Loucy (cell line): ENCODE measurements at regions not wholly inside any gene's neighbourhood (a gene's known extent, or its start where the extent isn't known, plus 50 kb on each side); places are given as distances from the start of the nearest gene placed in this dataset.

ENCODE experiments used
- H2AFZ ChIP-seq: fragments of 200-600 bp; sonication (generic); 2 replicates; pipeline ENCODE4 v1.6.0; 2016; ENCODE audit warnings: antibody characterized with exemption, mild to moderate bottlenecking, low read length, moderate library complexity
- H3F3A ChIP-seq: fragments of 200-600 bp; 2 replicates; pipeline ENCODE4 v1.6.0; 2016; ENCODE audit warnings: antibody characterized with exemption, low read depth, mild to moderate bottlenecking
- H3K27me3 ChIP-seq: fragments of 200-600 bp; sonication (generic); 2 replicates; pipeline ENCODE4 v1.6.1; 2014; ENCODE audit warnings: low read length, mild to moderate bottlenecking; ENCODE audit not compliant: insufficient read depth, poor library complexity, severe bottlenecking
- H3K36me3 ChIP-seq: fragments of 200-600 bp; sonication (generic); 2 replicates; pipeline ENCODE4 v1.6.1; 2016; ENCODE audit warnings: low read length; ENCODE audit not compliant: insufficient read depth
- H3K4me1 ChIP-seq: fragments of 200-600 bp; sonication (generic); 2 replicates; pipeline ENCODE4 v1.5.1; 2014; ENCODE audit warnings: low read length, mild to moderate bottlenecking; ENCODE audit not compliant: insufficient read depth, poor library complexity, severe bottlenecking
- H3K4me2 ChIP-seq: fragments of 200-600 bp; sonication (generic); 2 replicates; pipeline ENCODE4 v1.6.0; 2014; ENCODE audit warnings: antibody characterized with exemption, low read length, low read depth, mild to moderate bottlenecking; ENCODE audit not compliant: poor library complexity, severe bottlenecking
- H3K4me3 ChIP-seq: fragments of 200-600 bp; sonication (generic); 2 replicates; pipeline ENCODE4 v1.5.1; 2014; ENCODE audit warnings: low read length, mild to moderate bottlenecking, mixed read lengths; ENCODE audit not compliant: poor library complexity, severe bottlenecking
- H3K79me2 ChIP-seq: fragments of 200-600 bp; sonication (generic); 2 replicates; pipeline ENCODE4 v1.6.1; 2014; ENCODE audit warnings: low read length; ENCODE audit not compliant: insufficient read depth
- H3K9ac ChIP-seq: fragments of 200-600 bp; sonication (generic); 2 replicates; pipeline ENCODE4 v1.6.0; 2014; ENCODE audit warnings: mild to moderate bottlenecking, low read depth, low read length, moderate library complexity; ENCODE audit not compliant: poor library complexity, severe bottlenecking
- H3K9me2 ChIP-seq: fragments of 200-600 bp; sonication (generic); replicated peaks from 2 replicates; pipeline ENCODE4 v1.6.1; 2016; ENCODE audit warnings: low read depth, low read length, mixed read lengths
- H3K9me3 ChIP-seq: fragments of 200-600 bp; sonication (generic); 2 replicates; pipeline ENCODE4 v1.6.1; 2014; ENCODE audit warnings: mild to moderate bottlenecking, antibody characterized with exemption, low read length, low read depth; ENCODE audit not compliant: insufficient read depth
- H4K20me1 ChIP-seq: fragments of 200-600 bp; sonication (generic); 2 replicates; pipeline ENCODE4 v1.6.0; 2014; ENCODE audit warnings: antibody characterized with exemption, low read length, mild to moderate bottlenecking; ENCODE audit not compliant: insufficient read depth, poor library complexity, severe bottlenecking
- EZH2phosphoT487 ChIP-seq: fragments of 200-600 bp; IDR thresholded peaks from 2 replicates; pipeline ENCODE4 v1.6.1; 2018; ENCODE audit warnings: antibody characterized with exemption, mild to moderate bottlenecking, moderate library complexity, borderline replicate concordance
- TF ChIP-seq, protein P1 (sequence below): fragments of 200-600 bp; sonication (generic); conservative IDR thresholded peaks from 2 replicates; pipeline ENCODE4 v1.5.1; 2014; ENCODE audit warnings: mild to moderate bottlenecking, antibody characterized with exemption, low read length

DNA sequence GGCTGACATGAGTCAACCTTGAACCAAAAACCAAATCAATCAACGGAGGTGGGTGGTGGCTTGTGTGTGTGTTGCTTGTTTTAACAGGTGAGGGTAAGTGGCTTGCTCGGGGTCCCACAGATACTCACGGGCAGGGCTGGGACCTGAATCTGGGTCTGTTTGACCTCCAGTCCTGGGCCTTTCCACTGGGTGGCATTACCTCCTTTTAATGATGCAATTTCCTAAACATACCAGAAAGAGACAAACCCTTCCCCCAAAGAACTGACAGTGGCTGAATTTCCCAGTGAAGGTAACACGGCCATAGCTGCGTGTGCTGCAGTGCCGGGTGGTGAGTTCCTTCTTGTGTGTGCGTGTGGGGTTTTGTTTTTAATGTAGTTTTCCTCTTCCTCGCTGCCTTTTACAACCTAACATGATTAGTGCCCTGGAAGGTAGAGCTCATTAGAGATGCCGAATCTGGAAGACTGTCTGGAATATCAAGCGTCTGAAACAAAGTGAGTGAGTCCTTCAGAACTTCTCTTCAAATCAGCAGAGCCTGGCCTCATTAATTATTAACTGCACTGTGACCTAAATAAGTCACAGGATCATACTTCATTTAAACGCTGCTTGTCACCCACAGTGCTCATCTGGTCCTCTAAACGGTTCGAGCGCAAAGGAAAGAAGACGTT, 166.1 kb upstream of the TCERG1L start:
- no peak overlapping the region for H2AFZ ChIP-seq
- no peaks in the 10 kb centered on the region for H3K9me2 ChIP-seq
- H3F3A ChIP-seq, result no peaks in the 10 kb centered on the region
- H3K9me3 ChIP-seq, result peaks cover 12% of the 10 kb centered on the region; the same call in 1 of the 2 replicates
- TF ChIP-seq, protein P1, sequence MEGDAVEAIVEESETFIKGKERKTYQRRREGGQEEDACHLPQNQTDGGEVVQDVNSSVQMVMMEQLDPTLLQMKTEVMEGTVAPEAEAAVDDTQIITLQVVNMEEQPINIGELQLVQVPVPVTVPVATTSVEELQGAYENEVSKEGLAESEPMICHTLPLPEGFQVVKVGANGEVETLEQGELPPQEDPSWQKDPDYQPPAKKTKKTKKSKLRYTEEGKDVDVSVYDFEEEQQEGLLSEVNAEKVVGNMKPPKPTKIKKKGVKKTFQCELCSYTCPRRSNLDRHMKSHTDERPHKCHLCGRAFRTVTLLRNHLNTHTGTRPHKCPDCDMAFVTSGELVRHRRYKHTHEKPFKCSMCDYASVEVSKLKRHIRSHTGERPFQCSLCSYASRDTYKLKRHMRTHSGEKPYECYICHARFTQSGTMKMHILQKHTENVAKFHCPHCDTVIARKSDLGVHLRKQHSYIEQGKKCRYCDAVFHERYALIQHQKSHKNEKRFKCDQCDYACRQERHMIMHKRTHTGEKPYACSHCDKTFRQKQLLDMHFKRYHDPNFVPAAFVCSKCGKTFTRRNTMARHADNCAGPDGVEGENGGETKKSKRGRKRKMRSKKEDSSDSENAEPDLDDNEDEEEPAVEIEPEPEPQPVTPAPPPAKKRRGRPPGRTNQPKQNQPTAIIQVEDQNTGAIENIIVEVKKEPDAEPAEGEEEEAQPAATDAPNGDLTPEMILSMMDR, result no peak
- TF ChIP-seq EZH2phosphoT487, result no peak
- no peaks in the 10 kb centered on the region for H4K20me1 ChIP-seq
- H3K9ac ChIP-seq, result no peak overlapping the region
- H3K79me2 ChIP-seq, result no peaks in the 10 kb centered on the region
- H3K36me3 ChIP-seq, result no peaks in the 10 kb centered on the region
- no peak overlapping the region for H3K4me2 ChIP-seq
- no peak overlapping the region for H3K4me3 ChIP-seq
- no peaks in the 10 kb centered on the region for H3K27me3 ChIP-seq
- no peaks in the 10 kb centered on the region for H3K4me1 ChIP-seq

DNA sequence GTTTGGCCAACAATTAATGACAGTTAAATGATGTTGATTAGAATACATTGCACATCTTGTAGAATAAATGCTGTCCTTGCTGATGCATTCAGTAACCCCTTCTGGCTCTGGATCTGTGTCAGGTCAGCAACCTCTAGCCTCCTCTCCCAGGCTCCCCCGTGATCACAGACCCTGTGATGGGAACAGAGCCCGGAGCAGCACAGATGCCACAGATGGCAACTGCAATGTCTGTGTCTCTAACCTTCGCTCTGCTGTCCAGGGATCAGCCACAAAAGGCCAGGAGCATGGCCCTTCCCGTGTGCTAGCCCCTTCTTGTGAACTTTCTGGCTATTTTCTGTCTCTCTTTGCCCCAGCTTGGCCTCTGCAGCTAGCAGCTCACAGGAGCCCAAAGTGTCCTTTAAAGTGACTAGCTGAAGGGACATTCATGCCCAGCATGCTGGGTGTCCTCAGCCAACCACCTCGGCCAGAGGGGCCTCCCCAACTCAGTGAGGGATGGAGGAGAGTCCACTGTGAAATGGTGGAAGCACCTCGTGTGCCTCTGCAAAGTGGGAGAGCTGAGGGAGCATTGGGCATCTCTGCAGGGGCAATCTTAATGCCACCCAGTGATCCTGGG, 167.0 kb upstream of the TCERG1L start:
- no peaks in the 10 kb centered on the region for H3K79me2 ChIP-seq
- H2AFZ ChIP-seq, result no peak overlapping the region
- TF ChIP-seq, protein P1, result no peak
- no peak for TF ChIP-seq EZH2phosphoT487
- no peak overlapping the region for H3K9ac ChIP-seq
- H3K4me2 ChIP-seq, result no peak overlapping the region
- no peaks in the 10 kb centered on the region for H3K27me3 ChIP-seq
- H3F3A ChIP-seq, result no peaks in the 10 kb centered on the region
- no peaks in the 10 kb centered on the region for H4K20me1 ChIP-seq
- no peaks in the 10 kb centered on the region for H3K4me1 ChIP-seq
- no peaks in the 10 kb centered on the region for H3K36me3 ChIP-seq
- no peaks in the 10 kb centered on the region for H3K9me2 ChIP-seq
- peaks cover 7% of the 10 kb centered on the region; the same call in 1 of the 2 replicates for H3K9me3 ChIP-seq
- H3K4me3 ChIP-seq, result no peak overlapping the region

DNA sequence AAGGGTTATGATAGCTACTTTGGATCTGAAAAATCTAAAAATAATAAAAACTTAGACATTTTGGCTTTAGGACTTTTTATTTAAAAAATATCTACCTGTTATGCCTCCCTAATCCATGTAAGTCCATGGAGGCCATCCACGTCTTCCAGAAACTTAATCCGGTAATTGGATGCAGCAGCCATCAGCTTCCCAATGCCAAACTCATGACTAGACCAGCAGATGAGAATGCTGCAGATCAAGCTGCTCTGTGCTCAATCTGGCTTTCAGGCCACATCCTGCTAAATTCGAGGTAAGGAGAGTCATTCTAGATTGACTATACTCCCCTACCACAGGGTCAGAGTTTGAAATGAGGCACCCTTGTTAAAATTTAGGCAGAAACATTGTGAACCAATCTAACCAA, 168.5 kb upstream of the TCERG1L start:
- Histone ChIP-seq H3K9me3 (no peaks in the 10 kb centered on the region; the same call in 1 of the 2 replicates), H3F3A (no peaks in the 10 kb centered on the region), H3K4me1 (no peaks in the 10 kb centered on the region), H3K79me2 (no peaks in the 10 kb centered on the region), H3K9me2 (no peaks in the 10 kb centered on the region), H2AFZ (no peak overlapping the region), H3K4me2 (no peak overlapping the region), H3K36me3 (no peaks in the 10 kb centered on the region), H3K9ac (no peak overlapping the region), H4K20me1 (no peaks in the 10 kb centered on the region), H3K4me3 (no peak overlapping the region), H3K27me3 (no peaks in the 10 kb centered on the region)
- TF ChIP-seq EZH2phosphoT487, result no peak
